Coronary artery (tissue), 2 donors: ENCODE measurements at regions not wholly inside any gene's neighbourhood (a gene's known extent, or its start where the extent isn't known, plus 50 kb on each side); places are given as distances from the start of the nearest gene placed in this dataset.

Experiments used
- DNase-seq: peaks from one replicate; pipeline ENCODE4 v3.0.0-alpha.2; 2017; ENCODE audit warnings: low spot score
- H3K27ac ChIP-seq, 2 donors: fragments of 200-600 bp; sonication (generic); one replicate each; pipeline ENCODE4 v1.5.1; 2016 to 2019
- H3K4me3 ChIP-seq: fragments of 200-600 bp; sonication (generic); 2 replicates; pipeline ENCODE4 v1.5.1; 2016; ENCODE audit warnings: mild to moderate bottlenecking, moderate library complexity
- CTCF ChIP-seq: fragments of 200-600 bp; sonication (generic); IDR thresholded peaks from one replicate; pipeline ENCODE4 v1.5.1; 2019; ENCODE audit warnings: antibody characterized with exemption

- no peak for DNase-seq
- no peak for TF ChIP-seq CTCF
- H3K4me3 ChIP-seq, result no peak overlapping the region
- no peak overlapping the region for H3K27ac ChIP-seq
Measured at GRCh38 chr4:127239902-127240763, 392.6 kb upstream of the INTU start.

GRCh38 chr4:127240764-127241105 is 392.0 kb upstream of the INTU start:
- TF ChIP-seq CTCF, result no peak

GRCh38 chr4:127244515-127244914 is 388.2 kb upstream of the INTU start:
- DNase-seq, result no peak
- no peak for TF ChIP-seq CTCF
- no peak overlapping the region for H3K4me3 ChIP-seq
- no peak overlapping the region for H3K27ac ChIP-seq

More at GRCh38 chr4:127240764-127241105, 392.0 kb upstream of the INTU start:
- Histone ChIP-seq H3K4me3 (no peak overlapping the region), H3K27ac (no peak overlapping the region)
- no peak for DNase-seq

GRCh38 chr4:127246963-127247952 is 385.5 kb upstream of the INTU start:
- TF ChIP-seq CTCF, result no peak
- no peak overlapping the region for H3K4me3 ChIP-seq
- H3K27ac ChIP-seq, result no peak overlapping the region
- DNase-seq, result no peak

- TF ChIP-seq CTCF, result no peak
- Histone ChIP-seq H3K27ac (no peak overlapping the region), H3K4me3 (no peak overlapping the region)
- DNase-seq, result no peak
Measured at GRCh38 chr4:127249066-127249766, 383.5 kb upstream of the INTU start.

GRCh38 chr4:127249767-127250108 is 383.0 kb upstream of the INTU start:
- Histone ChIP-seq H3K27ac (no peak overlapping the region), H3K4me3 (no peak overlapping the region)
- no peak for TF ChIP-seq CTCF
- DNase-seq, result no peak
